ENCODE measurements at regions not wholly inside any gene's neighbourhood (a gene's known extent, or its start where the extent isn't known, plus 50 kb on each side); places are given as distances from the start of the nearest gene placed in this dataset.

DNA sequence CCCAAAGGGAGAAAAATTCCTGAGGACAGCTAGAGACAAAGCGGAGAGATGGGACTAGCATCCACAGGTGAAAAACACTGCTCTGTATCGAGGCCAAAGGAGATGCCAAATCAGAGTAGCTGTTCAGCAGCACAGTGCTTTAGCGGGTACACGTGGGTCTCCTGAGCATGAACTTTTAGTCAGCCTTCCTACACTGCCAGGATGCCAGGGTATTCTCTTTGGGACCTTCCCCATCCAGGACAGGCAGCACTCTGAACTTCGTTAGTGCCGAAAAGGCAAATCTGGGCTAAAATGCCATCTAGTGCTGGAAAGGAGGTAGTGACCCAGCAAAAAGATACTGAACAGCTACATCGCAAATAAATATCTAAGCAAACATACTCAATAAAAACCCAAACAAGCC is 64.9 kb downstream of the C6orf58 start:
- DNase-seq (no peak), ATAC-seq (peak in 1 of 2 donors; percentile 49)
- intact Hi-C loops (cut with DNase I) = loop anchor here in 1 of 2 donors (5.0 kb wide), 1 partner anchor 180 kb away; no protein-coding TSS in a partner anchor

Measured in left cardiac atrium (tissue), 4 donors.